ENCODE measurements at regions not wholly inside any gene's neighbourhood (a gene's known extent, or its start where the extent isn't known, plus 50 kb on each side); places are given as distances from the start of the nearest gene placed in this dataset.
A peak's percentile ranks its signal among the peaks of the same experiment; 100 is the strongest.

DNA sequence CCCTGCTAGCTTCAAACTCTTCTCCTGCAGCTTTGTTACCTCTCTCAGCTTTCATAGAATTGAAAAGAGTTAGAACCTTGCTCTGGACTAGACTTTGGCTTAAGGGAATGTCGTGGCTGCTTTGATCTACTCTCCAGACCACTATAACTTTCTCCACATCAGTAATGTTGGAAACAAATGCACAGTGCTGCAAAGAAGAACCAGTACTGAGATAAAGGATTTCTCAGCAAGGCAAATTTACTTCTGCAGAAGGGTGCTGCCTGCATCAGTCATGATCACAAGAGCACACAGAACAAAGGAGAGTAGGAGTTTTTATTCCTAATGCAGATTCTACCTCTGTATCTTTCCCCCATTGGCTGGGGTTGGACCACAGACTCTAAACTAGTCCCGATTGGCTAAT, 621.6 kb upstream of the CHRM3 start:
- no peak for TF ChIP-seq ZNF565 (CRISPR knock-in tag; conservative IDR thresholded peaks at IDR 0.05; ENCODE audit: low read depth)
- no peak for TF ChIP-seq BACH2 (CRISPR knock-in tag; IDR thresholded peaks at IDR 0.05; ENCODE audit: borderline replicate concordance)
- TF ChIP-seq, protein P1, sequence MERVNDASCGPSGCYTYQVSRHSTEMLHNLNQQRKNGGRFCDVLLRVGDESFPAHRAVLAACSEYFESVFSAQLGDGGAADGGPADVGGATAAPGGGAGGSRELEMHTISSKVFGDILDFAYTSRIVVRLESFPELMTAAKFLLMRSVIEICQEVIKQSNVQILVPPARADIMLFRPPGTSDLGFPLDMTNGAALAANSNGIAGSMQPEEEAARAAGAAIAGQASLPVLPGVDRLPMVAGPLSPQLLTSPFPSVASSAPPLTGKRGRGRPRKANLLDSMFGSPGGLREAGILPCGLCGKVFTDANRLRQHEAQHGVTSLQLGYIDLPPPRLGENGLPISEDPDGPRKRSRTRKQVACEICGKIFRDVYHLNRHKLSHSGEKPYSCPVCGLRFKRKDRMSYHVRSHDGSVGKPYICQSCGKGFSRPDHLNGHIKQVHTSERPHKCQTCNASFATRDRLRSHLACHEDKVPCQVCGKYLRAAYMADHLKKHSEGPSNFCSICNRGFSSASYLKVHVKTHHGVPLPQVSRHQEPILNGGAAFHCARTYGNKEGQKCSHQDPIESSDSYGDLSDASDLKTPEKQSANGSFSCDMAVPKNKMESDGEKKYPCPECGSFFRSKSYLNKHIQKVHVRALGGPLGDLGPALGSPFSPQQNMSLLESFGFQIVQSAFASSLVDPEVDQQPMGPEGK (CRISPR knock-in tag; IDR thresholded peaks at IDR 0.05; ENCODE audit: borderline replicate concordance), result no peak
- TF ChIP-seq PPARA (CRISPR knock-in tag; IDR thresholded peaks at IDR 0.05; ENCODE audit: borderline replicate concordance), result no peak
- no peak for TF ChIP-seq ARNTL (CRISPR knock-in tag; IDR thresholded peaks at IDR 0.05; ENCODE audit: borderline replicate concordance, low read depth)
- no peak for TF ChIP-seq ZFP30 (CRISPR knock-in tag; IDR thresholded peaks at IDR 0.05)
- no peak for TF ChIP-seq TCF4 (CRISPR knock-in tag; IDR thresholded peaks at IDR 0.05; ENCODE audit: borderline replicate concordance)
- no peak for TF ChIP-seq RARB (CRISPR knock-in tag; IDR thresholded peaks at IDR 0.05)
- TF ChIP-seq, protein P2, sequence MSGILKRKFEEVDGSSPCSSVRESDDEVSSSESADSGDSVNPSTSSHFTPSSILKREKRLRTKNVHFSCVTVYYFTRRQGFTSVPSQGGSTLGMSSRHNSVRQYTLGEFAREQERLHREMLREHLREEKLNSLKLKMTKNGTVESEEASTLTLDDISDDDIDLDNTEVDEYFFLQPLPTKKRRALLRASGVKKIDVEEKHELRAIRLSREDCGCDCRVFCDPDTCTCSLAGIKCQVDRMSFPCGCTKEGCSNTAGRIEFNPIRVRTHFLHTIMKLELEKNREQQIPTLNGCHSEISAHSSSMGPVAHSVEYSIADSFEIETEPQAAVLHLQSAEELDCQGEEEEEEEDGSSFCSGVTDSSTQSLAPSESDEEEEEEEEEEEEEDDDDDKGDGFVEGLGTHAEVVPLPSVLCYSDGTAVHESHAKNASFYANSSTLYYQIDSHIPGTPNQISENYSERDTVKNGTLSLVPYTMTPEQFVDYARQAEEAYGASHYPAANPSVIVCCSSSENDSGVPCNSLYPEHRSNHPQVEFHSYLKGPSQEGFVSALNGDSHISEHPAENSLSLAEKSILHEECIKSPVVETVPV (CRISPR knock-in tag; IDR thresholded peaks at IDR 0.05), result no peak
- TF ChIP-seq, protein P3, sequence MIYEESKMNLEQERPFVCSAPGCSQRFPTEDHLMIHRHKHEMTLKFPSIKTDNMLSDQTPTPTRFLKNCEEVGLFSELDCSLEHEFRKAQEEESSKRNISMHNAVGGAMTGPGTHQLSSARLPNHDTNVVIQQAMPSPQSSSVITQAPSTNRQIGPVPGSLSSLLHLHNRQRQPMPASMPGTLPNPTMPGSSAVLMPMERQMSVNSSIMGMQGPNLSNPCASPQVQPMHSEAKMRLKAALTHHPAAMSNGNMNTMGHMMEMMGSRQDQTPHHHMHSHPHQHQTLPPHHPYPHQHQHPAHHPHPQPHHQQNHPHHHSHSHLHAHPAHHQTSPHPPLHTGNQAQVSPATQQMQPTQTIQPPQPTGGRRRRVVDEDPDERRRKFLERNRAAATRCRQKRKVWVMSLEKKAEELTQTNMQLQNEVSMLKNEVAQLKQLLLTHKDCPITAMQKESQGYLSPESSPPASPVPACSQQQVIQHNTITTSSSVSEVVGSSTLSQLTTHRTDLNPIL (CRISPR knock-in tag; IDR thresholded peaks at IDR 0.05; ENCODE audit: low read depth), result no peak
- no peak for TF ChIP-seq ZNF8 (CRISPR knock-in tag; IDR thresholded peaks at IDR 0.05)
- TF ChIP-seq, protein P4, sequence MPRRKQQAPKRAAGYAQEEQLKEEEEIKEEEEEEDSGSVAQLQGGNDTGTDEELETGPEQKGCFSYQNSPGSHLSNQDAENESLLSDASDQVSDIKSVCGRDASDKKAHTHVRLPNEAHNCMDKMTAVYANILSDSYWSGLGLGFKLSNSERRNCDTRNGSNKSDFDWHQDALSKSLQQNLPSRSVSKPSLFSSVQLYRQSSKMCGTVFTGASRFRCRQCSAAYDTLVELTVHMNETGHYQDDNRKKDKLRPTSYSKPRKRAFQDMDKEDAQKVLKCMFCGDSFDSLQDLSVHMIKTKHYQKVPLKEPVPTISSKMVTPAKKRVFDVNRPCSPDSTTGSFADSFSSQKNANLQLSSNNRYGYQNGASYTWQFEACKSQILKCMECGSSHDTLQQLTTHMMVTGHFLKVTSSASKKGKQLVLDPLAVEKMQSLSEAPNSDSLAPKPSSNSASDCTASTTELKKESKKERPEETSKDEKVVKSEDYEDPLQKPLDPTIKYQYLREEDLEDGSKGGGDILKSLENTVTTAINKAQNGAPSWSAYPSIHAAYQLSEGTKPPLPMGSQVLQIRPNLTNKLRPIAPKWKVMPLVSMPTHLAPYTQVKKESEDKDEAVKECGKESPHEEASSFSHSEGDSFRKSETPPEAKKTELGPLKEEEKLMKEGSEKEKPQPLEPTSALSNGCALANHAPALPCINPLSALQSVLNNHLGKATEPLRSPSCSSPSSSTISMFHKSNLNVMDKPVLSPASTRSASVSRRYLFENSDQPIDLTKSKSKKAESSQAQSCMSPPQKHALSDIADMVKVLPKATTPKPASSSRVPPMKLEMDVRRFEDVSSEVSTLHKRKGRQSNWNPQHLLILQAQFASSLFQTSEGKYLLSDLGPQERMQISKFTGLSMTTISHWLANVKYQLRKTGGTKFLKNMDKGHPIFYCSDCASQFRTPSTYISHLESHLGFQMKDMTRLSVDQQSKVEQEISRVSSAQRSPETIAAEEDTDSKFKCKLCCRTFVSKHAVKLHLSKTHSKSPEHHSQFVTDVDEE (CRISPR knock-in tag; IDR thresholded peaks at IDR 0.05), result no peak
- TF ChIP-seq OSR1 (CRISPR knock-in tag; IDR thresholded peaks at IDR 0.05), result 0 out of 2 replicates have a peak, but pooled peaks have one; percentile 54
- no peak for TF ChIP-seq SNAI2 (CRISPR knock-in tag; IDR thresholded peaks at IDR 0.05)

Measured in SK-N-SH treated with all-trans-retinoic acid at 6 μM for 48 hours (cell line).